GM21367 (cell line): ENCODE measurements at regions not wholly inside any gene's neighbourhood (a gene's known extent, or its start where the extent isn't known, plus 50 kb on each side); places are given as distances from the start of the nearest gene placed in this dataset.

Experiments
- ATAC-seq: cut with Tn5 transposase; IDR thresholded peaks from one replicate; pipeline ENCODE4 v1.9.1; 2021; ENCODE audit not compliant: unreplicated experiment

DNA sequence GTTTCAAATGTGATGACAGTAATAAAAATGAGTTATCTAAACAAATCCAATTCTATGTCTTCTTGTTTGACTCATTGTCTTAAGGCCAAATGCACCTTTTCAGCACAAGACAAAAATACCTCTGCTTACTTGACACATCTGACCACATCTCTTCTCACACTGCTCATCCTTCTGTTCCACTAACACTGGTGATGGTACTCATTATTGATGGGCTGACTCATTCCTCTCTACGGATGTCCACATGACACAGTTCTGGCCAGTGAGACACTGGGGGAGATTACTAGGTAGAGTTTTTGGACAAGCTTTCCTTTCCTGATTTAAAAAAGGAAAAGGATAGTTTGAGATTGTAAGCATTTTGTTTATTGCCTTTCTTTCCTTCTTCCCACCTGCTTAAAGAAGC, 410.6 kb upstream of the THRB start:
- no peak for ATAC-seq

GRCh38 chr3:24907106-24907505, 412.5 kb upstream of the THRB start:
- no peak for ATAC-seq

DNA sequence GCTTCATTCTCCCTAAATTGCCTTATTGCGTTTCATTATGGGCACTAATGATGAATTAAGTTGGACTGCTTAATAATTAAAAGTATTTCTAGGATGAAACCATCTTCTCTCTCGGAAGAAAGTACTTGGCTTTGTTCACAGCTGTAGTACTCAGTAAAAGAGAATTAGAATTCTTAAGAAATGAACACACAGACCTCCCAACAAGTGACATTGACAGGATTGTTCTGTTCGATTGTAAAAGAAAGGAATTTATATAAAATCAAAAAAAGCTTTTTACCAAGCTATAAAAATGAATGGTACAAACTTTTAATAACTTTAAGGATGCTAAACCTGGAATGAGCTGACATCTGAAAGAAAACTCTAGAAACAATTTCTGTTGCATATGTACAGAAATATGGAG, 416.4 kb upstream of the THRB start:
- ATAC-seq = no peak

GRCh38 chr3:24915639-24916038, 421.0 kb upstream of the THRB start:
- no peak for ATAC-seq

- no peak for ATAC-seq
Observed at GRCh38 chr3:24917908-24918307, 423.3 kb upstream of the THRB start.

- ATAC-seq = no peak
Observed at GRCh38 chr3:24923570-24923969, 428.9 kb upstream of the THRB start.

DNA sequence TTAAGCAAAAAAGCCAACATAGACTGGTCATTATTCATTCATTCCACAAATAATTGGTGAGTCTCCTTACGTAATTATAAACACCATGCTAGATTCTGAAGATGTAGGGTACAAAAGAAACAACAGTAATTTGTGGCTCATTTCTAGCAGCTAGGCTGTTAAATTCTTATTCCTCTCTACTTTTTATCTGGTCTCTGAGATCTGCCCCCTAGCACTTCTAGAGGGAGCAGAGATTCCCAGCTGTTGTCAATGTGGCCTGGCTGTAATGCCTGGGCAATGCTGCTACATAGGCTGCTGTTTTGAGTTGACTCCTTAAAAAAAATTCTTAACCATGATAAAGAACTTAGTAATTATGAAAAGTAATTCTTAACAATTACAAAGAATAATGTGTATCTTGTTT, 434.9 kb upstream of the THRB start:
- no peak for ATAC-seq

DNA sequence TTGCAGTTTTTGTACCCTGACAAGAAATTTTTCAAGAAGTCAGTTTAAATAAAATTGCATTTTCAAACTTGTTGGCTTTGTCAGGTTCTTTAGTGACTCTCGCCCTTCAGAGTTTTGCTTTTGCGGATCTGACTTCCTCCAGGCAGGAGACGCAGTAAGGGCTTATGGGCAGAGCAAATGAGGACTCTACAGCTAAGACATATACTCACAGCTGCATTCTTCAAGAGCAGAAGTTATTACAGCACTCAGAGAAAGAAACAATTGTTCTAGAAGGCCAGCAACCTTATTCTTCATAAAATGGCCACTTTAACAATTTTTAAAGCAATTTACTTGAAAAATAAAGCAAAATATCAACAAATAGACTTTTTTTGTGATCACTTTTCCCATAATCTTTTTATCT, 438.8 kb upstream of the THRB start:
- ATAC-seq = no peak

GRCh38 chr3:24936574-24936973, 441.9 kb upstream of the THRB start:
- no peak for ATAC-seq

- no peak for ATAC-seq
Observed at GRCh38 chr3:24937228-24937627, 442.6 kb upstream of the THRB start.

DNA sequence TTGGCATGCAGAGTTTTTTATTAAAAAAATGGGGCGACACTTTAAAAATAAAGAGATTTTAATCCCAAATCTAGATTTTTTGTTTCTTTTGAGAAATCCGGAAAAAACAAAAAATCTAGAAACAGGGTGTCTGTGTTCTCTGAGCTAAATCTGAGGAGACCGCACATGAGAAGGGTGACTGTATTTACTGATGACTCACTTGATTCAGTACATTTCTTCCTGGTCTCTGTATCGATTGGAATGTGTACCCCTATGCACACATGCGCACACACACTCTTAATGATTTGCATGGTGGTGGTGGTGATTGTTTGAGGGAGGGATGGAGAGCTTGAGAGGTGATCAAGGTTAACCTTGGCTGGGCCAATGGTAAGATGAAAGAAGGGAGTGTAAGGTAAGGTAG, 443.1 kb upstream of the THRB start:
- no peak for ATAC-seq

DNA sequence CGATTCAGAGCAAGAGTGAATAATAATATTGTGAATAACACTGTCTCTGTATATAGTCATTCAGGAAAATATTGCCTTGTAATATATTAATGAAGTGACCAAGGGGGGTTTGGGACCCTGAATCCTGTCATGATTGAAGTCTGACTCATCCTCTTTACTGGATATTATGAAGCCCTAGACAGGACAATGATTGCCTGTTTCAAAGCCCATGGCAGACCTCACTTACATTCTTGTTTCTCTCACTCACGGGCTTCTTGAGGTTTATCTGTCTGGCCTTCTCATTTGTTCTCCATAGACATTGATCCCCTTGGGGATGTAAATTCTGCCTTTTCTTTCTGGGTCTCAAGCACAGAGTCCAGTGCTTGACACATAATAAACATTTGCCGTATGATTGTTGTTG, 449.3 kb upstream of the THRB start:
- ATAC-seq = no peak

- ATAC-seq = no peak
Observed at GRCh38 chr3:24944805-24945520, 450.3 kb upstream of the THRB start.

- ATAC-seq = no peak
Observed at GRCh38 chr3:24945563-24945962, 450.9 kb upstream of the THRB start.

DNA sequence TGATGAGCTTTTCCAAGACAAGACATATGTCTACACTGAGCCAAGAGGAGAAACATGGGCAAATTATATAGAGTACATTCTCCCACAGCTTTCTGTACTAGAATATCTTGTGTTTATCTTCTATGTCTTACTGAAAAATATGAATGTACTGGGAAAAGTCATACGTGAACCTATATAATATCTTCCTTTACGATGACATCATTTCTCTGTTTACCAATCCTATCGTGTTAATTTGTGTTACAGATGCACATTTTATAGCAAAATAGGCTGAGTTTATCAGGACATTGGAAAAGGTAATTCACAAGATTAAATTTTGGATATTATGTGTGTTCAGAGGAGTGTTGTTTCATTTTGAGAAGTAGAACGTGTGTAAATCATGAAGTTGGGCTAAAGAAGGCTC, 452.5 kb upstream of the THRB start:
- ATAC-seq = no peak

GRCh38 chr3:24951180-24951579, 456.5 kb upstream of the THRB start:
- ATAC-seq = no peak

DNA sequence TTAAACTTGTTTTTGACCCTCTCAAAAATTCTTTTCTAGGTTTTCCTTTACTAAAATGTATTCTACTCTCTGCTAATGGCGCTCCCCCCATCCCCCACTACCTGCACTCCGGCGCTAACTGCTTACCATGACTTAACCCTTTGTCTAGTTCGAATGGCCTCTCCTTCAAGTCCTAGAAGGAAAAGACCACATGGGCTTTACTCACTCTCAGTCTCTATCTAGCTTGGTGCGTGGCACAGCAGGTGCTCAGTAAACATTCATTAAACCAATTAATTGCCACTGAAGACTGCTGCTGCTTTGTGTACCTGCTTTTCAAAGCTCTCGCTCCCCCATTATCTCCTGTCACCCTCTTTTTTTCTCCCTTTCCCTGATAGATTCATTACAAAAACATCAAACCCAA, 457.7 kb upstream of the THRB start:
- no peak for ATAC-seq

DNA sequence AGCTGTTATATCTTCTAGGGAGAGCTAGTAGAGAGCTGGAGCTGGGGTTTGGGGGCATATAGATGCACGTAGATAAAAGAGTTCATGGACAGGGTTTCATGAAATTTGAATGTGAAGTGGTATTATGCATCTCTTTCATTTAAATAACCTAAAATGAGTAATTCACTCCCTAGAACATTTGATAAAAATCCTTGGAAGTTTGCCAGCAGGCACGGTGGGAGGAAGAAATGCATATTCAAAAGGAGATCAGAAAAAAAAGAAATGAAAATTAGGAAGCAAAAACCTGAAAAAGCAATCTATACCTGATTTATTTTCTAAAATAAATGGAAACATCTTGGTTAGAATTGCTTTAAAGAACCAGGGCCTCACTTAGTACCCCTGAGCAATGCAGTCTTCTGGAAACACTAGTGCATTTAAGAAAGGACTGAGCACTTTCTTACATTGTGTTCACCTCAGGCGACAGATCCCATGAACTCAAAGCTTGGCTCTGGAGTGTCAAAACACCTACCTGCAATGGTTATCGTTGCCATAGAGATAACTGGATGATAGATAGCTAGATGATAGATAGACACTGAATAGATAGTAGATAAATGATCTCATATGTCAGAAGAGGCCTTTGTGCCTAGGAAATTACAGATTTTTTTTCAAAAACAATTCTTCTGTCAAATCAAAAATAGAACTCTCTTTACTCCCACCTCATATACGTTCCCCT, 458.6 kb upstream of the THRB start:
- no peak for ATAC-seq

- no peak for ATAC-seq
Observed at GRCh38 chr3:24956613-24957012, 462.0 kb upstream of the THRB start.

DNA sequence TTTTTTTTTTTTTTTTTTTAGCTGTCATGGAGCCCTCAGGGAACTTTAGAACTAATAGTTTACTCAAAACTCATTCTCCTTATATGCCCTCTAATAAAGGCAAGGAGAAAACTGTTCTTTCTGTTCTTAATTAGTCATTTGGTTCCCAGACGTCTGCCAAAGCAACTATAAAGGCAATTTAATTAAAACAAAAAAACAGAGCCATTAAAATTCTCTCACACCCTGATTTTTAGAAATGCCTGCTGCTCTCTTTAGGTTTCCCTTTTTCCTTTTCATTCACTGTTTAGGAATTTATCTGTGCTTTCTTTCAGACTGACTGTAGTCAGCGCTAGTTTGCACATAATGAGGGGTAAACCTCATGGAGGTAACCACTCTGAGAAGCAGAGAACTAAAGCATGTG, 463.6 kb upstream of the THRB start:
- ATAC-seq = no peak

DNA sequence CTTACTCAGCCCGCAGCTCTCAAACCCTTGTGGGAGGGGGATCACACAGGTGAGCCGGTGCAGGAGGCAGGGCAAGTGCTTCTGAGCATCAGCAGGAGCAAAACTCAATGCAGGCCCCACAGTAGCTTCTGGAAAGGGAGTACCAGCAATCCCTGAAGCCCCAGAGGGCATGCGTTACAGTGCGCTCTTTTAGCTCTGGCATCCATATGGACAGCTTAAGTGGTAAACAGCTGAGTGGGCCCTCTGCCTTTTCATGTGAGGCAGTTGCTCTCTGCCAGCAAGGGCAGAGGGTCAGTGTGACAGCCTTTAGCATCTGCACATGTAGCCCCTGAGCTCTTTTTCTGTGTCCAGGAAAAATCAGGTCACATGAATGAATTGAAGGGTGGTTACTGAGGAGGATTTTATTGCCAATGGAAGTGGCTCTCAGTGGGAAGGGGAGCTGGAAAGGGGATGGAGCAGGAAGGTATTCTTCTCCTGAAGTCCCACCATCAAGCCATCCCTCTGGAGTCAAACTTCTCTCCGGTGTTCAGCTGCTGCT, 464.3 kb upstream of the THRB start:
- ATAC-seq = no peak

- no peak for ATAC-seq
Observed at GRCh38 chr3:24963762-24964625, 464.1 kb upstream of the RARB start.
